ENCODE measurements at regions not wholly inside any gene's neighbourhood (a gene's known extent, or its start where the extent isn't known, plus 50 kb on each side); places are given as distances from the start of the nearest gene placed in this dataset.

GRCh38 chr3:18868911-18869689 lies 279.2 kb upstream of the KCNH8 start:
- Histone ChIP-seq H3K4me3 (no peak overlapping the region), H3K36me3 (ENCODE audit: low read depth) (no peaks in the 10 kb centered on the region), H3K27me3 (replicated peaks; ENCODE audit: insufficient read depth) (no peaks in the 10 kb centered on the region), H3K27ac (no peak overlapping the region), H3K4me1 (ENCODE audit: insufficient read depth) (no peaks in the 10 kb centered on the region), H3K9me3 (ENCODE audit: low read depth) (no peaks in the 10 kb centered on the region), H3F3A (ENCODE audit: insufficient read depth) (no peaks in the 10 kb centered on the region), H4K20me1 (ENCODE audit: insufficient read depth) (no peaks in the 10 kb centered on the region), H3K4me2 (ENCODE audit: unreplicated experiment) (no peak overlapping the region), H3K9ac (no peak overlapping the region), H2AFZ (no peak overlapping the region), H3K79me2 (ENCODE audit: insufficient read depth) (no peaks in the 10 kb centered on the region), H3K9me2 (ENCODE audit: insufficient read depth) (no peaks in the 10 kb centered on the region)
- no peak for DNase-seq
- TF ChIP-seq EZH2phosphoT487 (IDR thresholded peaks at IDR 0.05; ENCODE audit: insufficient read depth, low read depth) = no peak
- no peak for TF ChIP-seq EZH2 (IDR thresholded peaks at IDR 0.05; ENCODE audit: insufficient read depth, poor library complexity, severe bottlenecking)
- in situ Hi-C loops (cut with MboI) = no loop called here
- 5 to 11% methylated on average over 4 of the region's 4 CpGs for WGBS, 2 experiments (ENCODE audit: low coverage in 1 of 2, low lambda C conversion rate in 2 of 2, missing lambda C conversion rate in 2 of 2)

GRCh38 chr3:18866899-18867298 lies 281.4 kb upstream of the KCNH8 start:
- H3K4me1 ChIP-seq (ENCODE audit: insufficient read depth) = no peaks in the 10 kb centered on the region
- no peak for DNase-seq
- H3K27me3 ChIP-seq (replicated peaks; ENCODE audit: insufficient read depth) = no peaks in the 10 kb centered on the region
- in situ Hi-C loops (cut with MboI) = no loop called here
- no peaks in the 10 kb centered on the region for H3K79me2 ChIP-seq (ENCODE audit: insufficient read depth)
- no peak overlapping the region for H3K27ac ChIP-seq
- no peak for TF ChIP-seq EZH2 (IDR thresholded peaks at IDR 0.05; ENCODE audit: insufficient read depth, poor library complexity, severe bottlenecking)
- TF ChIP-seq EZH2phosphoT487 (IDR thresholded peaks at IDR 0.05; ENCODE audit: insufficient read depth, low read depth) = no peak
- H3K9me3 ChIP-seq (ENCODE audit: low read depth) = no peaks in the 10 kb centered on the region
- no peak overlapping the region for H3K4me2 ChIP-seq (ENCODE audit: unreplicated experiment)
- H3F3A ChIP-seq (ENCODE audit: insufficient read depth) = no peaks in the 10 kb centered on the region
- no peaks in the 10 kb centered on the region for H3K36me3 ChIP-seq (ENCODE audit: low read depth)
- no peaks in the 10 kb centered on the region for H3K9me2 ChIP-seq (ENCODE audit: insufficient read depth)
- H3K4me3 ChIP-seq = no peak overlapping the region
- no peaks in the 10 kb centered on the region for H4K20me1 ChIP-seq (ENCODE audit: insufficient read depth)
- H3K9ac ChIP-seq = no peak overlapping the region
- WGBS, 2 experiments (ENCODE audit: low coverage in 1 of 2, low lambda C conversion rate in 2 of 2, missing lambda C conversion rate in 2 of 2) = 0 to 4% methylated on average over 1 of the region's 1 CpG
- no peak overlapping the region for H2AFZ ChIP-seq

GRCh38 chr3:18864933-18865731 lies 283.2 kb upstream of the KCNH8 start:
- Histone ChIP-seq H3K4me1 (ENCODE audit: insufficient read depth) (no peaks in the 10 kb centered on the region), H3K9me3 (ENCODE audit: low read depth) (no peaks in the 10 kb centered on the region), H3K27me3 (replicated peaks; ENCODE audit: insufficient read depth) (no peaks in the 10 kb centered on the region), H3K27ac (no peak overlapping the region), H3K36me3 (ENCODE audit: low read depth) (no peaks in the 10 kb centered on the region), H4K20me1 (ENCODE audit: insufficient read depth) (no peaks in the 10 kb centered on the region), H3K4me3 (no peak overlapping the region), H3K9ac (no peak overlapping the region), H3K4me2 (ENCODE audit: unreplicated experiment) (no peak overlapping the region), H3F3A (ENCODE audit: insufficient read depth) (no peaks in the 10 kb centered on the region), H3K79me2 (ENCODE audit: insufficient read depth) (no peaks in the 10 kb centered on the region), H3K9me2 (ENCODE audit: insufficient read depth) (no peaks in the 10 kb centered on the region), H2AFZ (no peak overlapping the region)
- WGBS, 2 experiments (ENCODE audit: low coverage in 1 of 2, low lambda C conversion rate in 2 of 2, missing lambda C conversion rate in 2 of 2) = 22 to 24% methylated on average over 3 of the region's 3 CpGs
- no peak for DNase-seq
- in situ Hi-C loops (cut with MboI) = no loop called here
- TF ChIP-seq EZH2 (IDR thresholded peaks at IDR 0.05; ENCODE audit: insufficient read depth, poor library complexity, severe bottlenecking) = no peak
- no peak for TF ChIP-seq EZH2phosphoT487 (IDR thresholded peaks at IDR 0.05; ENCODE audit: insufficient read depth, low read depth)

GRCh38 chr3:18862077-18862476 lies 286.2 kb upstream of the KCNH8 start:
- Histone ChIP-seq H3K36me3 (ENCODE audit: low read depth) (no peaks in the 10 kb centered on the region), H2AFZ (no peak overlapping the region), H3F3A (ENCODE audit: insufficient read depth) (no peaks in the 10 kb centered on the region), H3K27me3 (replicated peaks; ENCODE audit: insufficient read depth) (no peaks in the 10 kb centered on the region), H3K4me3 (no peak overlapping the region), H4K20me1 (ENCODE audit: insufficient read depth) (no peaks in the 10 kb centered on the region), H3K79me2 (ENCODE audit: insufficient read depth) (no peaks in the 10 kb centered on the region), H3K4me1 (ENCODE audit: insufficient read depth) (no peaks in the 10 kb centered on the region), H3K9me3 (ENCODE audit: low read depth) (no peaks in the 10 kb centered on the region), H3K9me2 (ENCODE audit: insufficient read depth) (no peaks in the 10 kb centered on the region), H3K4me2 (ENCODE audit: unreplicated experiment) (no peak overlapping the region), H3K9ac (no peak overlapping the region), H3K27ac (no peak overlapping the region)
- WGBS, 2 experiments (ENCODE audit: low coverage in 1 of 2, low lambda C conversion rate in 2 of 2, missing lambda C conversion rate in 2 of 2) = 38 to 45% methylated on average over 2 of the region's 2 CpGs
- TF ChIP-seq EZH2phosphoT487 (IDR thresholded peaks at IDR 0.05; ENCODE audit: insufficient read depth, low read depth) (no peak), EZH2 (IDR thresholded peaks at IDR 0.05; ENCODE audit: insufficient read depth, poor library complexity, severe bottlenecking) (no peak)
- no peak for DNase-seq
- in situ Hi-C loops (cut with MboI) = no loop called here

Data from GM23248 (cell line).